GM12864 (cell line): ENCODE measurements at regions not wholly inside any gene's neighbourhood (a gene's known extent, or its start where the extent isn't known, plus 50 kb on each side); places are given as distances from the start of the nearest gene placed in this dataset.

ENCODE experiments used
- DNase-seq: peaks from one replicate; pipeline ENCODE4 v3.0.0-alpha.2; 2011; ENCODE audit warnings: low read depth
- H3K4me3 ChIP-seq: 2 replicates; pipeline ENCODE4 v1.5.1; 2011; ENCODE audit warnings: mild to moderate bottlenecking, low read depth, low read length, control low read depth
- TF ChIP-seq, protein P1 (sequence below): IDR thresholded peaks from 2 replicates; pipeline ENCODE4 v1.5.1; 2011; ENCODE audit warnings: low read depth, mild to moderate bottlenecking, moderate library complexity, low read length, control low read depth, inconsistent platforms; ENCODE audit errors: missing control alignments

DNA sequence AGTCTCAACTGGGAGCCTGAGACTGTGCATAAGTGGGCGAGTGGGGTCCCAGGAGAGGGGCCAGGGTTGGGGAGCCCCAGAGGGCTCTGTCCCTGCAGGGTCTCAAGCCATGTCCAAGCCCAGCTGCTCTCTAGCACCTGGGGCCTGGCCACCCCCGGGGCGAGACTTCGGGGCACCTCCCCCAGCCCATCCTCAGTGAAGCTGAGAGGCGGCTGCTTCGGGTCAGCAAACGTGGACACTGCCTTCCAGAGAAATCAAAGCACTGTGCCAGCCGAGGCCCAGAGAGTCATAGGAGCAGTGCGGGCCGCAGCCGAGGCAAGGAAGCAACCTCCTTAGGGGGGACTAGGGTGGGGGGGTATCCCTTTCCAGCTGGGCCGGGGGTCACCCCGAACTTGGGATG lies 77.5 kb downstream of the ENGASE start:
- DNase-seq: no peak
- TF ChIP-seq, protein P1, sequence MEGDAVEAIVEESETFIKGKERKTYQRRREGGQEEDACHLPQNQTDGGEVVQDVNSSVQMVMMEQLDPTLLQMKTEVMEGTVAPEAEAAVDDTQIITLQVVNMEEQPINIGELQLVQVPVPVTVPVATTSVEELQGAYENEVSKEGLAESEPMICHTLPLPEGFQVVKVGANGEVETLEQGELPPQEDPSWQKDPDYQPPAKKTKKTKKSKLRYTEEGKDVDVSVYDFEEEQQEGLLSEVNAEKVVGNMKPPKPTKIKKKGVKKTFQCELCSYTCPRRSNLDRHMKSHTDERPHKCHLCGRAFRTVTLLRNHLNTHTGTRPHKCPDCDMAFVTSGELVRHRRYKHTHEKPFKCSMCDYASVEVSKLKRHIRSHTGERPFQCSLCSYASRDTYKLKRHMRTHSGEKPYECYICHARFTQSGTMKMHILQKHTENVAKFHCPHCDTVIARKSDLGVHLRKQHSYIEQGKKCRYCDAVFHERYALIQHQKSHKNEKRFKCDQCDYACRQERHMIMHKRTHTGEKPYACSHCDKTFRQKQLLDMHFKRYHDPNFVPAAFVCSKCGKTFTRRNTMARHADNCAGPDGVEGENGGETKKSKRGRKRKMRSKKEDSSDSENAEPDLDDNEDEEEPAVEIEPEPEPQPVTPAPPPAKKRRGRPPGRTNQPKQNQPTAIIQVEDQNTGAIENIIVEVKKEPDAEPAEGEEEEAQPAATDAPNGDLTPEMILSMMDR: no peak
- no peak overlapping the region for H3K4me3 ChIP-seq

DNA sequence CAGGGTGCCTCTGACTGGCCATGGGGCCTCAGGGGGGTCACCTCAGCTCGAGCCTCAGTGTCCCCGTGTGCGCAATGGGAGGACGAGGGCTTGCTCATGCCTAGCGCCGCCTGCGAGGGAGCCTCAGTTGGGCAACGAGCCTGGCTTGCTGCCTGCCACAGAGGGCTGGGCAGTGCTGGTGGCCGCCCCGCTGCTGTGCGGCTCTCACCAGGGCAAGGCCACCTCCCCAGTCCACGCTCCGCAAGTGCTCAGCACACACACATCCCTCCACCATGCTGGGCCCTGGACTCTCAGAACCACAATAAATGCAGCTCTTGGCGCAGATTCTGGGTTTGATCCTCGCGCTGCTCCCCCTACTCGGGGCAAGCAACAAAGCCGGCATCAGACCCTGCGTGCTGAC lies 76.2 kb downstream of the ENGASE start:
- TF ChIP-seq, protein P1: no peak
- no peak for DNase-seq
- no peak overlapping the region for H3K4me3 ChIP-seq

DNA sequence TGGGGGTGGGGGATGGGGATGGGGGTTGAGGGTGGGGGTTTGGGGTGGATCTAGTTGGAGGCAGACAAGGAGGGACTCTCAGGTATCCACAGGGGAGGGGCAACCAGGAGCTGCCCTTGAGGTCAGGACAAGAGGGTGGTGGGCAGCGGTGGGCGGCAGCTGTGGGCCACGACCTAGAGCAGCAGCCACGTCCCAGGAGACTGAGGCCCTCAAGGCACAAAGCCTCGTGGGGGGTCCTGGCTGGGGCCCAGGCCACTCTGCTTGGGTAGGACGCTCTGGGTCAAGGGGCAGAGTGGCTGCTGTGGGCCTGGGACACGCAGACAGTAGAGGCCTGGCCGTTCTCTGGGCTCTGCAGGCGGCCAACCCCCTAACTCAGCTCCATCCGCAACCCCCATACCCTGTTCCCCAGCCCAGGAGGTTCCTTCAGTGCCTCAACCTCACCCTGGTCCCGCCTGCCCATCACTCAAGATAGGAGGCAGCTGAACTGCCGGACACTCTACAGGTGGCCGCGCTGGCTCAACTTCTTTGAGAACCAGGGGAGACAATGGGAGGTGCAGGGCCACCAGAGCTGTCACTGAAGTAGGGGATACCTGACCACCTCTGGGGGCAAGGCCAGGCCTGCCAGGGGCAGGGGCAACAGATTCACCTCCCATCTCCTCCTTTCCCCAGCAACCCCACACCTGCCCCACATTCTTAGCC lies 75.6 kb downstream of the ENGASE start:
- H3K4me3 ChIP-seq: no peak overlapping the region
- TF ChIP-seq, protein P1: no peak
- no peak for DNase-seq

DNA sequence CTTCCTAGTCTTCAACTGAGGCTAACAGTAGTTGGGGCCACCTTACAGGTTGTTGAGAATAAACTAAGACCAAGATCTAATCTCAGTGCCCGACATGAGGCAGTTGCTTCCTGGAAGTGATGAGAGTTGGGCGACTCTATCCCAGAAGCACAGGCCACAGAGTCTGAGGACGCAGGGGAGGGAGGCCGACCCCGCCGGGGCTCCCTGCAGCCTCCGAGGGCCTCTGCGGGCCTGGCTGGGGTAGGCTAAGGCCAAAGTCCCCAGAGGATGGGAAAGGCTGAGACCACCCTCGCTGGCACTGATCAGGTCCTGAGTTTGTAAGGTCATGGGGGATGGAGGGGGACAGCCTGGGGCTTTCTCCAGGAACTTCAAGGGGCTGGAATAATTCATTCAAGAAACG lies 74.0 kb downstream of the ENGASE start:
- TF ChIP-seq, protein P1: no peak
- DNase-seq: no peak
- no peak overlapping the region for H3K4me3 ChIP-seq

DNA sequence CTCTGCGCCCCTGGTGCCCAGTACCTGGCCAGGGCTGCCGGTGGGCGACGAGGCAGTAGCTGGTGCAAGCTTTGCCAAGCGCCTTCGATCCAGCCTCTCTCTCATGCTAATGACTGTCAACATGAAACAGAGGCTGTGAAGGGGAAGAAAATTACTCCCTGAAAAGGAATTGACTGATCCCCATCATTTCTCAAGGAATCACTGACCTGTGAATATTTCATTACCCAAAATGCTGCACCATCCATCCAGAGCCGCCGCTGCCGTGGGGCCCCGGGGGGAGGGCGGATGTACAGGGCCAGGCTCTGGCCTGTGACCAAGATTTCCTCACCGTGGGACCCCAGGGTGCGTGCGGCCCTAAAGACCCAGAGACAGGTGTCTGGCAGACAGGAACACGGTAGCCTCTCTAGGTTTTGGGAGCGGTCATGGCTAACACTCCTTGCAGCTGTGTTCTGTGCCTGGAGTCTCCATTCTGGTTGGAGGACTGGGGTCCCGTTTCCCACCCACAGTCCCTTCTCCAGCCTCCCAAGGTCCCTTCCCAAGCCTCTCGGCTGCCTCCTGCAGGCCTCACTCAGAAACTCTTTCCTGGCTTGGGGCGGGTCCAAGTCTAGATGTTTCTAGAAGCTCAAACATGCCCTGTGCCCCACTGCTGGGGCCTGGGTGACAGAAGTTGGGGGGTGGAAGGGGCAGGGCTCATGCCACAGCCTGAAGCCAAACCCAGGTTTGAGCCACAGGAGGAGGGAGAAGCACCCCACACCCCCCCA lies 73.3 kb downstream of the ENGASE start:
- DNase-seq: no peak
- no peak overlapping the region for H3K4me3 ChIP-seq
- TF ChIP-seq, protein P1: no peak

DNA sequence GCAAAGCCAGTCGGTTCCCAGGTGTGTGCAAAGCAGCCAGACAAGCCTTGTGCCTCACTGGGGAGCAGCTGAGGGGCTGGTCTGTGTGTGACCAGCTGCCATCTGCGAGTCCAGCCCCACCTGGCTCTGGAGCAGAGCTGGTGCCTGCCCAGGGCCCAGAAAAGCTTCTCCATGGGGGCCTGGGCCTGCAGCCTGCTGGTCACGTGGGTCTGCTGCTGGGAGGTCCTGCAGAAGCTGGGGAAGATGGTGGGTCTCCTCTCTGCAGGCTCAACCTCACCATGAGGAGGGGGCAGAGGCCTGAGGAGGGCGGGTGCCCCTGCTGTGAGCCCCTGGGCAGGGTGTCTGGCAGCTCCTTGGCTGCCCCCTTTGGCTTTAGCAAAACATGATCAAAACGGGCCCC lies 71.9 kb downstream of the ENGASE start:
- H3K4me3 ChIP-seq: no peak overlapping the region
- DNase-seq: no peak
- TF ChIP-seq, protein P1: no peak
